NB4 (cell line): ENCODE measurements at regions not wholly inside any gene's neighbourhood (a gene's known extent, or its start where the extent isn't known, plus 50 kb on each side); places are given as distances from the start of the nearest gene placed in this dataset.

Source experiments
- CTCF ChIP-seq: IDR thresholded peaks from one replicate; pipeline ENCODE4 v1.5.1; 2012; ENCODE audit warnings: low read depth, low read length
- MAX ChIP-seq: IDR thresholded peaks from 2 replicates; pipeline ENCODE4 v1.6.1; 2011; ENCODE audit warnings: low read depth, low read length
- POLR2A ChIP-seq: IDR thresholded peaks from 2 replicates; pipeline ENCODE4 v1.6.1; 2011; ENCODE audit warnings: mild to moderate bottlenecking; ENCODE audit not compliant: insufficient read length; ENCODE audit errors: extremely low read depth

- no peak for TF ChIP-seq CTCF
- TF ChIP-seq MAX, result no peak
- no peak for TF ChIP-seq POLR2A
Observed at GRCh38 chr12:68467514-68467913, 135.4 kb upstream of the MDM1 start.
